Trophoblast cell (in vitro differentiated cells and primary cell): ENCODE measurements at regions not wholly inside any gene's neighbourhood (a gene's known extent, or its start where the extent isn't known, plus 50 kb on each side); places are given as distances from the start of the nearest gene placed in this dataset.

Source experiments
- DNase-seq, 2 donors: peaks; one replicate each; pipeline ENCODE4 v3.0.0-alpha.2; 2016
- H2AFZ ChIP-seq: 2 replicates; pipeline ENCODE4 v1.6.1; 2013; ENCODE audit warnings: low read length, moderate library complexity, mild to moderate bottlenecking; ENCODE audit not compliant: insufficient read depth, poor library complexity
- H2AK5ac ChIP-seq: 2 replicates; pipeline ENCODE4 v1.6.1; 2013; ENCODE audit warnings: mild to moderate bottlenecking, low read length
- H2BK120ac ChIP-seq: 2 replicates; pipeline ENCODE4 v1.6.1; 2013; ENCODE audit warnings: low read length, mild to moderate bottlenecking, moderate library complexity; ENCODE audit not compliant: insufficient read depth, poor library complexity
- H2BK12ac ChIP-seq: 2 replicates; pipeline ENCODE4 v1.6.1; 2013; ENCODE audit warnings: mild to moderate bottlenecking, low read length, moderate library complexity
- H2BK5ac ChIP-seq: 2 replicates; pipeline ENCODE4 v1.6.1; 2013; ENCODE audit warnings: low read length, low read depth, moderate library complexity, mild to moderate bottlenecking; ENCODE audit not compliant: poor library complexity
- H3K14ac ChIP-seq: 2 replicates; pipeline ENCODE4 v1.6.1; 2013; ENCODE audit warnings: mild to moderate bottlenecking, low read length
- H3K18ac ChIP-seq: 2 replicates; pipeline ENCODE4 v1.6.1; 2013; ENCODE audit warnings: mild to moderate bottlenecking, low read length
- H3K23ac ChIP-seq: 2 replicates; pipeline ENCODE4 v1.6.1; 2013; ENCODE audit warnings: low read length
- H3K27ac ChIP-seq: 2 replicates; pipeline ENCODE4 v1.5.1; 2013; ENCODE audit warnings: low read depth, mild to moderate bottlenecking, inconsistent platforms, low read length, moderate library complexity
- H3K27me3 ChIP-seq: 2 replicates; pipeline ENCODE4 v1.6.1; 2013; ENCODE audit warnings: inconsistent platforms, mild to moderate bottlenecking, low read length, moderate library complexity; ENCODE audit not compliant: insufficient read depth
- H3K36me3 ChIP-seq, 2 experiments: 1 replicate in 1 of 2; 2 replicates in 1 of 2; pipeline ENCODE4 v1.6.1; 2013; ENCODE audit warnings: low read length in 2 of 2, mild to moderate bottlenecking in 2 of 2, moderate library complexity in 1 of 2; ENCODE audit not compliant: insufficient read depth in 2 of 2, control insufficient read depth in 1 of 2
- H3K4ac ChIP-seq: 2 replicates; pipeline ENCODE4 v1.6.1; 2013; ENCODE audit warnings: low read depth, mild to moderate bottlenecking, low read length, moderate library complexity
- H3K4me1 ChIP-seq, 2 experiments: 1 replicate in 1 of 2; 2 replicates in 1 of 2; pipeline ENCODE4 v1.6.1; 2013; ENCODE audit warnings: low read length in 2 of 2, mild to moderate bottlenecking in 2 of 2, moderate library complexity in 1 of 2; ENCODE audit not compliant: insufficient read depth in 2 of 2, control insufficient read depth in 1 of 2
- H3K4me2 ChIP-seq: 2 replicates; pipeline ENCODE4 v1.6.1; 2013; ENCODE audit warnings: inconsistent platforms, mild to moderate bottlenecking, low read length, moderate library complexity
- H3K4me3 ChIP-seq: 2 replicates; pipeline ENCODE4 v1.5.1; 2013; ENCODE audit warnings: mild to moderate bottlenecking, low read depth, low read length, inconsistent platforms
- H3K79me1 ChIP-seq: one replicate; pipeline ENCODE4 v1.6.1; 2013; ENCODE audit warnings: low read length
- H3K79me2 ChIP-seq: 2 replicates; pipeline ENCODE4 v1.6.1; 2013; ENCODE audit warnings: low read length, mild to moderate bottlenecking; ENCODE audit not compliant: control insufficient read depth, insufficient read depth, poor library complexity
- H3K9ac ChIP-seq: 2 replicates; pipeline ENCODE4 v1.6.1; 2013; ENCODE audit warnings: mild to moderate bottlenecking, low read length
- H3K9me3 ChIP-seq: 2 replicates; pipeline ENCODE4 v1.6.1; 2013; ENCODE audit warnings: low read depth, mild to moderate bottlenecking, control low read depth, inconsistent platforms, low read length; ENCODE audit not compliant: insufficient read depth
- H4K12ac ChIP-seq: 2 replicates; pipeline ENCODE4 v1.6.1; 2013; ENCODE audit warnings: low read depth, mild to moderate bottlenecking, low read length, moderate library complexity
- H4K8ac ChIP-seq: 2 replicates; pipeline ENCODE4 v1.6.1; 2013; ENCODE audit warnings: low read depth, mild to moderate bottlenecking, low read length, moderate library complexity
- H4K91ac ChIP-seq: one replicate; pipeline ENCODE4 v1.6.1; 2013; ENCODE audit warnings: low read depth, mild to moderate bottlenecking, low read length, moderate library complexity
- WGBS: extraction: QIAGEN DNeasy Blood & Tissue Kit; methylation state at CpG from one replicate; pipeline ENCODE4 v1.1.7; 2013; ENCODE audit warnings: missing lambda C conversion rate; ENCODE audit not compliant: insufficient read length, insufficient coverage; ENCODE audit errors: extremely low coverage; 5-methylcytosine and 5-hydroxymethylcytosine counted together

DNA sequence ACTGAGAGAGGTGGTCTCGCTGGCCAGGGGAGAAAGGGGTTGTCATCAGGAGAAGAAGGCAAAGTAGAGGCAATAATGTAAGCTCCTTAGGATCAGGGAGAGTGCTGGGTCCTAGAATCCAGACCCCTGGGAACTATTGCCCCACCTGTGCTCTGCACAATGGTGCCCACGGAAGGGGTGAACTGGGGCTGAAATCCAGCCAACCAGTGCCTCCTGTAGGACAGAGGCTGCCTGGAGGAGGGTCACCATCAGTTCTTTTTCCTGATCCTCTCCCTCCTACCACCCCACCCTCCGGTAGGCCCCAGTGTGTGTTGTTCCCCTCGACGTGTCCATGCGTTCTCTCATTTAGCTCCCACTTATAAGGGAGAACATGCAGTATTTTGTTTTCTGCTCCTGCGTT, 52.9 kb upstream of the ATP2B4 start:
- no peak overlapping the region for H4K12ac ChIP-seq
- no peak overlapping the region for H4K8ac ChIP-seq
- no peak overlapping the region for H3K4ac ChIP-seq
- H2AK5ac ChIP-seq = no peak overlapping the region
- no peak overlapping the region for H3K27ac ChIP-seq
- no peak overlapping the region for H2BK5ac ChIP-seq
- no peak overlapping the region for H3K18ac ChIP-seq
- H2BK120ac ChIP-seq = no peak overlapping the region
- H3K79me1 ChIP-seq = peaks cover 6% of the 10 kb centered on the region
- H3K23ac ChIP-seq = no peak overlapping the region
- H3K4me1 ChIP-seq = peaks cover 14 to 18% of the 10 kb centered on the region in 2 experiments
- no peaks in the 10 kb centered on the region for H3K27me3 ChIP-seq
- H2AFZ ChIP-seq = no peak overlapping the region
- H2BK12ac ChIP-seq = no peak overlapping the region
- H3K14ac ChIP-seq = no peak overlapping the region
- no CpG with 5 or more reads among the region's 7 CpGs for WGBS
- no peak overlapping the region for H3K4me2 ChIP-seq
- H3K4me3 ChIP-seq = no peak overlapping the region
- DNase-seq = no peak
- no peaks in the 10 kb centered on the region for H3K36me3 ChIP-seq
- H3K79me2 ChIP-seq = no peaks in the 10 kb centered on the region
- no peaks in the 10 kb centered on the region for H3K9me3 ChIP-seq
- H4K91ac ChIP-seq = no peak overlapping the region
- H3K9ac ChIP-seq = no peak overlapping the region
